T47D (cell line): ENCODE measurements at regions not wholly inside any gene's neighbourhood (a gene's known extent, or its start where the extent isn't known, plus 50 kb on each side); places are given as distances from the start of the nearest gene placed in this dataset.
A peak's percentile ranks its signal among the peaks of the same experiment; 100 is the strongest.

Experiments used
- DNase-seq, 2 experiments: peaks; one replicate each; pipeline versions ENCODE4 v3.0.0 to v3.0.0-alpha.2; 2011 to 2012; ENCODE audit warnings: low read depth in 1 of 2, low spot score in 1 of 2
- JUND ChIP-seq: IDR thresholded peaks from 2 replicates; pipeline ENCODE4 v1.6.1; 2012; ENCODE audit warnings: low read depth
- in situ Hi-C: cut with HindIII; loops from 2 replicates; pipeline ENCODE4 v1.10.0; 2016; ENCODE audit warnings: low sequenced_read_pairs, low pct_unique_long_range_greater_than_20kb

- in situ Hi-C loops, result no loop called here
- TF ChIP-seq JUND, result no peak
- no peak for DNase-seq
These were observed 73.1 kb upstream of the PRDX6 start for GRCh38 chr1:173403996-173404395.

DNA sequence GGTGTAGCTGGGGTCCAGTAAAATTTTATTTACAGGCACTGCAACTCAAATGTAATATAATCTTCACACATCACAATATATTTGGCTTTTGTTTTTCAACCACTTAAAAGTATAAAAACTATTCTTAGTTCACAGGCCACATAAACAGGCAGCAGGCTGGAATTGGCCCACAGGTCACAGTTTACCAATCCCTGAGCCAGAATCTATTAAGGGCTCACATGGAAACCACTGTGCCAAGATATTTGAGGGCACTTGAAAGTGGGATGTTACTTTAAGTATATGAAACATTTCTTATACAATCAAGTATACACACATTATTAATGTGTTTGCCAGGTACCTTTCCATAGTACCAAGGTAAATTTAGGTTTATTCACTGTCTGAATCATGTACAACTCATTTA lies 71.9 kb upstream of the PRDX6 start:
- no peak for DNase-seq
- no peak for TF ChIP-seq JUND
- in situ Hi-C loops, result no loop called here

GRCh38 chr1:173405834-173406233 lies 71.3 kb upstream of the PRDX6 start:
- peak; percentile 89; the same call in 1 of the 2 replicates for TF ChIP-seq JUND
- in situ Hi-C loops, result no loop called here
- DNase-seq, result peak; percentile 14 to 76

- no peak for TF ChIP-seq JUND
- in situ Hi-C loops, result no loop called here
- peak in 1 of 2 experiments; percentile 33 for DNase-seq
These were observed 70.3 kb upstream of the PRDX6 start for GRCh38 chr1:173406783-173407230.

GRCh38 chr1:173407846-173408245 lies 69.3 kb upstream of the PRDX6 start:
- no peak for DNase-seq
- in situ Hi-C loops, result no loop called here
- TF ChIP-seq JUND, result no peak

GRCh38 chr1:173408886-173409285 lies 68.2 kb upstream of the PRDX6 start:
- in situ Hi-C loops, result no loop called here

DNA sequence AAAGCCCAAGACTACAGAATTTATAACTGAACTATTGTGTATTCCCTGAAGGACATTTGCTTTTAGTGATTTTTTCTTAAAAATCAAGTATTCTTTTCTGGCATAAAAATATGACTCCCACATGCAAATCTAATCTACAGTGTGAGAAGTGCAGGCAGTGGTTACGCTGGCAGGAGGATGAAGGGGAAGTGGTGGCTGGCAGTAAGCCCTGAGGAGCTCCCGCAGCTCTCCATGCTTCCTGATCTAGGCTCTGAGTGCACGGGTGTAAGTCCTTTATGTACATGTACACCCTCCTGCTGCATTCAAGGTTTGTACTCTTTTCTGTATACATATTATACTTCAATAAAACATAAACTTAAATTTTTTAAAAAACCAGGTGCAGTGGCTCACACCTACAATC lies 67.5 kb upstream of the PRDX6 start:
- TF ChIP-seq JUND, result no peak
- in situ Hi-C loops, result no loop called here
- DNase-seq, result no peak

More at GRCh38 chr1:173408886-173409285, 68.2 kb upstream of the PRDX6 start:
- DNase-seq, result no peak
- no peak for TF ChIP-seq JUND

GRCh38 chr1:173410133-173410793 lies 66.9 kb upstream of the PRDX6 start:
- no peak for DNase-seq
- no peak for TF ChIP-seq JUND
- in situ Hi-C loops, result no loop called here

- no peak for TF ChIP-seq JUND
- DNase-seq, result no peak
- in situ Hi-C loops, result no loop called here
These were observed 66.3 kb upstream of the PRDX6 start for GRCh38 chr1:173410794-173411236.

DNA sequence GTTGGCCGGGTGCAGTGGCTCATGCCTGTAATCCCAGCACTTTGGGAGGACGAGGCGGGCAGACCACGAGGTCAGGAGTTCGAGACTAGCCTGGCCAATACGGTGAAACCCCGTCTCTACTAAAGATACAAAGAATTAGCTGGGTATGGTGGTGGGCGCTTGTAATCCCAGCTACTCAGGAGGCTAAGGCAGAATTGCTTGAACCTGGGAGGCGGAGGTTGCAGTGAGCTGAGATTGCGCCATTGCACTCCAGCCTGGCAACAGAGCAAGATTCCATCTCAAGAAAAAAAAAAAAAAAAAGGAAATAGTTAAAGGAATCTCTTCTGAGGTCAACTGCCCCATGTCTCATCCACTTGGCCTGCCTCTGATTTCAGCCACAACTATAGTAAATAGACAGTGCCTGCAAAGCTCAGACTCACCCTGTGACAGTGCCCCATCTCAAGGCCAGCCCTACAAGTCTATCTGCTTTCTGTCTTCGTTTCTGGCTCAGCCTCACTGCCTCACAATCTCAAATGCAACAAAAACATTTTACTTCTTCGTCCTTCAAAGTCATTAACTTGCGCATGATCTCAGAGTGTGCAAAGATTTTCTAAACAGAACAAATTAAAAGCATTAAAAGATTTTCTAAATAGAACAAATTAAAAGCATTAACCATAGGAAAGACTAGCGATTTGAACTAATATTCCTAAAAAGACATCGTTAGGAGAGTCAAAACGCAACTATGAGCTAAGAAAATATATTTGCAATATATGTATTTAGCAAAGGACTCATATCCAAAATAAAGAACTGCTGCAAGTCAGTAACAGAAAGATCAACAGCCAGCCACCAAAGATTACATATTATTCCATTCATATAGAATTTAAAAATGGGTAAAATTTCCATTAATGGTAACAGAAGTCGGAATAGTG lies 65.0 kb upstream of the PRDX6 start:
- TF ChIP-seq JUND, result no peak
- in situ Hi-C loops, result no loop called here
- DNase-seq, result no peak

GRCh38 chr1:173413271-173413707 lies 63.8 kb upstream of the PRDX6 start:
- no peak for DNase-seq
- in situ Hi-C loops, result no loop called here
- no peak for TF ChIP-seq JUND

GRCh38 chr1:173414136-173414535 lies 63.0 kb upstream of the PRDX6 start:
- in situ Hi-C loops, result no loop called here
- TF ChIP-seq JUND, result no peak
- no peak for DNase-seq

DNA sequence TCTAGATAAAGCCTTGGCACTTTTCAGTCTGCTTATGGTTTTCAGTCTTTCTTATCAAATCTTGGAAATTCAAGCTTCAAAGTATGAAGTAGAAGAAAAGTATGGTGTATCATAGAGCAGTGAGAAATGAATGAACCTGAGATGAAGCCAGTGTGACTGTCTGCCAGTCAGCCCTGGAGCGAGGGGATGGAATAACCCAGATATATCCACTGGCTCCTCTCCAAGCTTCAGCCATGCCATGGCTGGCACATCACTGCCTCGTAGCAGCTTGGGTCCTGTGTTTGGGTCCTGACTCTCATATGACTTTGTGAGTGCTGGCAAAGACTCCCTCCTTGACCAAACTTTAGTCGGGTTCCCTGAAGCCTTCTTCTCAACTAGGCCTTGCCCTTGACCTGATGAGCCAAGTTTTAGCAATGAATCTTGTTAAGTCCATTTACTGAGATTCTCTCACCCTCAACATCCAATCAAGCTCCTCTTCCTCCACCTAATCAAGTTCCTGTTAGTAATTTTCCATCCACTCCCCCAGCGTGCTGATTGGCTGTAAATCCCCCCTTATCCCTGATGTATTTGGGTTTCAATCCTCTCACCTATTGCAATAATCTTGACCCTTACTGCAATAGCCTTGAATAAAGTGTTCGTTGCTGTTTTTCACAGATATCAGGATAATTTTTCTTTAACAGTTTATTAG lies 62.5 kb upstream of the PRDX6 start:
- in situ Hi-C loops, result no loop called here
- no peak for TF ChIP-seq JUND
- no peak for DNase-seq
